ENCODE measurements at regions not wholly inside any gene's neighbourhood (a gene's known extent, or its start where the extent isn't known, plus 50 kb on each side); places are given as distances from the start of the nearest gene placed in this dataset.

GRCh38 chr4:129193357-129194100 is 97.6 kb downstream of the C4orf33 start:
- intact Hi-C loops (cut with DNase I; ENCODE audit: low total_unique reads), result no loop called here
- no peak for DNase-seq (ENCODE audit: low spot score in 2 of 2)

DNA sequence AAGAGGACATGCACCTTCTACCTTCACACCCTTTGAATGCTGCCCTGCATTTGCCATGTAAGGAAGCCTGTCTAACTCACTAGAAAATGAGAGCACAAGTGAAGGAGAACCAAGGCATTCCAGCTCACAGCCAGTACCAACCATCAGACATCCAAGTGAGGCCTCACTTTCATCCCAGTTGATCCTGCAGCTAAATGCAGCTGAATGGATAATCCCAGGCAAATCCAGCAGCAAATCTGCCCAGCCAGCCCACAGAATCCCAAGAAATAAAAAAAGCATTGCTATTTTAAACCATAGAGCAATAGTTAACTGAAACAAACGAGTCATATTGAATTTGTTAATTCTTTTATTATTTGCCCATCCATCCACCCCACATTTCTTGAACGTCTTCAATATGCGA is 112.5 kb downstream of the C4orf33 start:
- no peaks in the 10 kb centered on the region for H3K4me1 ChIP-seq
- H3K4me3 ChIP-seq, result no peak overlapping the region
- H3K27ac ChIP-seq, result no peak overlapping the region
- no peaks in the 10 kb centered on the region for H3K27me3 ChIP-seq
- intact Hi-C loops (cut with DNase I; ENCODE audit: low total_unique reads), result no loop called here
- DNase-seq (ENCODE audit: low spot score in 2 of 2), result no peak
- no peak for TF ChIP-seq POLR2A (IDR thresholded peaks at IDR 0.05)
- TF ChIP-seq POLR2AphosphoS5 (IDR thresholded peaks at IDR 0.05), result no peak
- TF ChIP-seq, protein P1, sequence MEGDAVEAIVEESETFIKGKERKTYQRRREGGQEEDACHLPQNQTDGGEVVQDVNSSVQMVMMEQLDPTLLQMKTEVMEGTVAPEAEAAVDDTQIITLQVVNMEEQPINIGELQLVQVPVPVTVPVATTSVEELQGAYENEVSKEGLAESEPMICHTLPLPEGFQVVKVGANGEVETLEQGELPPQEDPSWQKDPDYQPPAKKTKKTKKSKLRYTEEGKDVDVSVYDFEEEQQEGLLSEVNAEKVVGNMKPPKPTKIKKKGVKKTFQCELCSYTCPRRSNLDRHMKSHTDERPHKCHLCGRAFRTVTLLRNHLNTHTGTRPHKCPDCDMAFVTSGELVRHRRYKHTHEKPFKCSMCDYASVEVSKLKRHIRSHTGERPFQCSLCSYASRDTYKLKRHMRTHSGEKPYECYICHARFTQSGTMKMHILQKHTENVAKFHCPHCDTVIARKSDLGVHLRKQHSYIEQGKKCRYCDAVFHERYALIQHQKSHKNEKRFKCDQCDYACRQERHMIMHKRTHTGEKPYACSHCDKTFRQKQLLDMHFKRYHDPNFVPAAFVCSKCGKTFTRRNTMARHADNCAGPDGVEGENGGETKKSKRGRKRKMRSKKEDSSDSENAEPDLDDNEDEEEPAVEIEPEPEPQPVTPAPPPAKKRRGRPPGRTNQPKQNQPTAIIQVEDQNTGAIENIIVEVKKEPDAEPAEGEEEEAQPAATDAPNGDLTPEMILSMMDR (IDR thresholded peaks at IDR 0.05), result no peak
- no peaks in the 10 kb centered on the region for H3K36me3 ChIP-seq
- no peaks in the 10 kb centered on the region for H3K9me3 ChIP-seq

More at GRCh38 chr4:129193357-129194100, 97.6 kb downstream of the C4orf33 start:
- Histone ChIP-seq H3K4me1 (no peaks in the 10 kb centered on the region), H3K27me3 (no peaks in the 10 kb centered on the region), H3K36me3 (peaks cover 4% of the 10 kb centered on the region), H3K4me3 (no peak overlapping the region), H3K9me3 (no peaks in the 10 kb centered on the region), H3K27ac (no peak overlapping the region)
- TF ChIP-seq, protein P1 (IDR thresholded peaks at IDR 0.05), result no peak
- TF ChIP-seq POLR2AphosphoS5 (IDR thresholded peaks at IDR 0.05) (no peak), POLR2A (IDR thresholded peaks at IDR 0.05) (no peak)

- H3K27ac ChIP-seq, result no peak overlapping the region
- no peaks in the 10 kb centered on the region for H3K27me3 ChIP-seq
- no peak for DNase-seq (ENCODE audit: low spot score in 2 of 2)
- H3K36me3 ChIP-seq, result no peaks in the 10 kb centered on the region
- no peak overlapping the region for H3K4me3 ChIP-seq
- H3K4me1 ChIP-seq, result no peaks in the 10 kb centered on the region
- H3K9me3 ChIP-seq, result no peaks in the 10 kb centered on the region
- TF ChIP-seq, protein P1 (IDR thresholded peaks at IDR 0.05), result no peak
- TF ChIP-seq POLR2A (IDR thresholded peaks at IDR 0.05), result no peak
- no peak for TF ChIP-seq POLR2AphosphoS5 (IDR thresholded peaks at IDR 0.05)
- intact Hi-C loops (cut with DNase I; ENCODE audit: low total_unique reads), result no loop called here
Observed at GRCh38 chr4:129213692-129214091, 117.7 kb downstream of the C4orf33 start.

DNA sequence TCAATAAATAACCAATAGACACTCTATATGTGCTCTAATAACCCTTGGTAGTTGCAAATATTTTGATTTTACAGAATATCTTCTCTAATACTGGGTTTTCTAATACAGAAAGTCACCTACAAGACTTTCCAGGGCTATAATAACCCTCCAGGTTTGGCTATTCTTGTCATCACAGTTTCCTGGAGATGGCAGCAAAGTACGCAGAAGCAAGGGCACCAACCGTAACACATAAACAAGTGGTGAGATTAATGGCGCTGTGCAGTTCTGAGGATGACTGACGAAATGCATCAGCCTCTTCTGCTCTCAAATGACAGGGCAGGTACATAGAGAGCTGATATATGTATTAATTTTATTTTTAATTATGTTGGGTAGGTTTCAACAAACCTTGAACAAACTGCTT is 122.4 kb downstream of the C4orf33 start:
- DNase-seq (ENCODE audit: low spot score in 2 of 2), result no peak
- no peaks in the 10 kb centered on the region for H3K4me1 ChIP-seq
- no peak overlapping the region for H3K27ac ChIP-seq
- intact Hi-C loops (cut with DNase I; ENCODE audit: low total_unique reads), result no loop called here
- H3K9me3 ChIP-seq, result no peaks in the 10 kb centered on the region
- no peaks in the 10 kb centered on the region for H3K36me3 ChIP-seq
- no peaks in the 10 kb centered on the region for H3K27me3 ChIP-seq
- TF ChIP-seq, protein P1 (IDR thresholded peaks at IDR 0.05), result no peak
- TF ChIP-seq POLR2AphosphoS5 (IDR thresholded peaks at IDR 0.05) (no peak), POLR2A (IDR thresholded peaks at IDR 0.05) (no peak)
- H3K4me3 ChIP-seq, result no peak overlapping the region

GRCh38 chr4:129218897-129219296 is 122.9 kb downstream of the C4orf33 start:
- Histone ChIP-seq H3K4me3 (no peak overlapping the region), H3K36me3 (no peaks in the 10 kb centered on the region), H3K4me1 (no peaks in the 10 kb centered on the region), H3K27ac (no peak overlapping the region), H3K27me3 (no peaks in the 10 kb centered on the region), H3K9me3 (no peaks in the 10 kb centered on the region)
- intact Hi-C loops (cut with DNase I; ENCODE audit: low total_unique reads), result no loop called here
- TF ChIP-seq POLR2A (IDR thresholded peaks at IDR 0.05) (no peak), POLR2AphosphoS5 (IDR thresholded peaks at IDR 0.05) (no peak)
- TF ChIP-seq, protein P1 (IDR thresholded peaks at IDR 0.05), result no peak
- DNase-seq (ENCODE audit: low spot score in 2 of 2), result no peak
